Naive thymus-derived CD8-positive, alpha-beta T cell (primary cell): ENCODE measurements at regions not wholly inside any gene's neighbourhood (a gene's known extent, or its start where the extent isn't known, plus 50 kb on each side); places are given as distances from the start of the nearest gene placed in this dataset.
"Not testable (repeated sequence)": the region's sequence is repeated elsewhere in the genome, so short reads cannot be mapped to it uniquely, and the experiment has no call there.

Source experiments
- ATAC-seq, 2 donors: fragments of 150-1000 bp; cut with Tn5 transposase in 1 of 2; sonication (Bioruptor Pico), chemical (Tn5 transposase) in 1 of 2; 1 replicate in 1 of 2; 2 replicates in 1 of 2; pipeline ENCODE4 v1.10.0; 2021; ENCODE audit warnings: mild to moderate bottlenecking in 2 of 2, moderate library complexity in 2 of 2
- POLR2A ChIA-PET: fragments of 350-600 bp; sonication (Branson Sonifier 250); formaldehyde crosslinking; loops from one replicate; lab custom pipeline; 2021; ENCODE audit warnings: antibody characterized with exemption; lab: Charles Lee
- DNase-seq, 10 donors: peaks; one replicate each; pipeline versions ENCODE4 v3.0.0 to v3.0.0-alpha.2; 2020 to 2022
- H3K27ac Mint-ChIP-seq, 10 donors: one replicate each; pipeline ENCODE4 v1.8.0; 2020 to 2022; ENCODE audit warnings: mild to moderate bottlenecking in 10 of 10, mixed read lengths in 10 of 10, moderate library complexity in 4 of 10, inconsistent platforms in 1 of 10
- H3K27me3 Mint-ChIP-seq, 5 donors: one replicate each; pipeline ENCODE4 v1.8.0; 2021 to 2022; ENCODE audit warnings: mixed read lengths in 5 of 5
- H3K36me3 Mint-ChIP-seq, 3 donors: one replicate each; pipeline ENCODE4 v1.8.0; 2020 to 2022; ENCODE audit warnings: mixed read lengths in 3 of 3, mild to moderate bottlenecking in 2 of 3, inconsistent platforms in 1 of 3
- H3K4me1 Mint-ChIP-seq, 4 donors: one replicate each; pipeline ENCODE4 v1.8.0; 2021 to 2022; ENCODE audit warnings: mixed read lengths in 4 of 4
- H3K4me3 Mint-ChIP-seq, 10 donors: one replicate each; pipeline ENCODE4 v1.8.0; 2020 to 2022; ENCODE audit warnings: mild to moderate bottlenecking in 10 of 10, mixed read lengths in 10 of 10, moderate library complexity in 6 of 10, inconsistent platforms in 1 of 10
- H3K9me3 Mint-ChIP-seq, 9 donors: one replicate each; pipeline ENCODE4 v1.8.0; 2020 to 2022; ENCODE audit warnings: mixed read lengths in 9 of 9, mild to moderate bottlenecking in 3 of 9, inconsistent platforms in 1 of 9, moderate library complexity in 1 of 9

- H3K4me1 Mint-ChIP-seq = no peaks in the 10 kb centered on the region
- peaks cover 0 to 3% (median 0%) of the 10 kb centered on the region in 9 donors for H3K9me3 Mint-ChIP-seq
- no peak overlapping the region for H3K27ac Mint-ChIP-seq
- no peak overlapping the region for H3K4me3 Mint-ChIP-seq
- ATAC-seq (no peak), DNase-seq (peak in 1 of 10 donors; percentile 50)
- POLR2A ChIA-PET = no interaction called here
- H3K27me3 Mint-ChIP-seq = peaks cover 0 to 1% (median 0%) of the 10 kb centered on the region in 5 donors
- H3K36me3 Mint-ChIP-seq = no peaks in the 10 kb centered on the region
Measured at GRCh38 chr2:66185497-66186054, 249.3 kb upstream of the MEIS1 start.

GRCh38 chr2:66177128-66177796, 257.7 kb upstream of the MEIS1 start:
- H3K27me3 Mint-ChIP-seq, H3K27ac Mint-ChIP-seq, ATAC-seq, H3K4me3 Mint-ChIP-seq, POLR2A ChIA-PET, DNase-seq, H3K9me3 Mint-ChIP-seq, H3K36me3 Mint-ChIP-seq, H3K4me1 Mint-ChIP-seq: not testable (repeated sequence)

GRCh38 chr2:66174491-66174890, 260.4 kb upstream of the MEIS1 start:
- POLR2A ChIA-PET = no interaction called here
- H3K4me3 Mint-ChIP-seq = no peak overlapping the region
- no peak for DNase-seq
- H3K27ac Mint-ChIP-seq = no peak overlapping the region
- no peak for ATAC-seq
- no peaks in the 10 kb centered on the region for H3K4me1 Mint-ChIP-seq
- H3K27me3 Mint-ChIP-seq = no peaks in the 10 kb centered on the region
- no peaks in the 10 kb centered on the region for H3K36me3 Mint-ChIP-seq
- peaks cover 0 to 5% (median 0%) of the 10 kb centered on the region in 9 donors for H3K9me3 Mint-ChIP-seq

DNA sequence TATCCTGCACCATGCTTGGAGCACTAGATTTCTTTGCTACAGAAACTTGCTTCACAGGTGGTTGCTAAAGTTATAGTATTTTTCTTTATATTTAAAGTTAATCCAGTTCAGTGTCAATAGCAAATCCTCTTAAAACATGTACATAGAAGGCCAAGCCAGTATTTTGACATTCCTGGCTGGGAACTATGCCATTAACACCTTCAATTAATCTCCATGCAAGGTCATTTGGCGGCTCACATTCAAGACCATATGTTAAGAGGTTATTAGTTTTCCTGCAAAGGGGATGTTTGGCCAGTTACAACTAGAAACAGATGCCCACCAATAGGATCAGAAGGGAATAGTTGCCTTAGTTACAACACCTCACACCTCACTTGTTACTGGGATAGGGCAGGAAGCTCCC, 261.3 kb upstream of the MEIS1 start:
- POLR2A ChIA-PET = no interaction called here
- ATAC-seq = no peak
- no peaks in the 10 kb centered on the region for H3K27me3 Mint-ChIP-seq
- no peak overlapping the region for H3K4me3 Mint-ChIP-seq
- peaks cover 0 to 5% (median 0%) of the 10 kb centered on the region in 9 donors for H3K9me3 Mint-ChIP-seq
- no peak overlapping the region for H3K27ac Mint-ChIP-seq
- no peak for DNase-seq
- H3K36me3 Mint-ChIP-seq = no peaks in the 10 kb centered on the region
- no peaks in the 10 kb centered on the region for H3K4me1 Mint-ChIP-seq

DNA sequence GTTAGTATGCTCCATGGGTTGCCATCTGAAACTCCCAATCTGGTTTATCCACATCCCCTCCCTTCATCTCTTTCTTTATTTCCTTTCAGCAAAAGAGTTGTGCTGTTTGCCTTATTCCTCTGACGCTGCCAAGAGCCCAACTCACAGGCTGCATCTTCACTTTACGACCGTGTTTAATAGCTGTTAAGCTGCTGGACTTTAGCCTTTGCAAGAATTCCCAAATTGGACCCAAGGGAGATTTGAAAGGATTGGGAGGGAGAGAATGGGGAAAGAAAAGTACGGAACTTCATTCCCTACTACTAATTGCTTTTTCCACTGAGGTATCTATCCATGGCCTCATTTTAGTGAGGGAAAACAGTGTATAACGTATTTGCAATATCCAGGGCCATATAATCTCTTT, 263.4 kb upstream of the MEIS1 start:
- POLR2A ChIA-PET = no interaction called here
- no peaks in the 10 kb centered on the region for H3K4me1 Mint-ChIP-seq
- DNase-seq (no peak), ATAC-seq (no peak)
- no peak overlapping the region for H3K4me3 Mint-ChIP-seq
- no peak overlapping the region for H3K27ac Mint-ChIP-seq
- H3K27me3 Mint-ChIP-seq = peaks cover 0 to 4% (median 0%) of the 10 kb centered on the region in 5 donors
- H3K36me3 Mint-ChIP-seq = no peaks in the 10 kb centered on the region
- H3K9me3 Mint-ChIP-seq = peaks cover 0 to 7% (median 0%) of the 10 kb centered on the region in 9 donors

GRCh38 chr2:66170744-66171330, 264.1 kb upstream of the MEIS1 start:
- no peak overlapping the region for H3K4me3 Mint-ChIP-seq
- no peaks in the 10 kb centered on the region for H3K36me3 Mint-ChIP-seq
- peaks cover 0 to 7% (median 0%) of the 10 kb centered on the region in 9 donors for H3K9me3 Mint-ChIP-seq
- H3K4me1 Mint-ChIP-seq = no peaks in the 10 kb centered on the region
- DNase-seq (no peak), ATAC-seq (no peak)
- H3K27me3 Mint-ChIP-seq = peaks cover 0 to 4% (median 0%) of the 10 kb centered on the region in 5 donors
- POLR2A ChIA-PET = no interaction called here
- no peak overlapping the region for H3K27ac Mint-ChIP-seq

DNA sequence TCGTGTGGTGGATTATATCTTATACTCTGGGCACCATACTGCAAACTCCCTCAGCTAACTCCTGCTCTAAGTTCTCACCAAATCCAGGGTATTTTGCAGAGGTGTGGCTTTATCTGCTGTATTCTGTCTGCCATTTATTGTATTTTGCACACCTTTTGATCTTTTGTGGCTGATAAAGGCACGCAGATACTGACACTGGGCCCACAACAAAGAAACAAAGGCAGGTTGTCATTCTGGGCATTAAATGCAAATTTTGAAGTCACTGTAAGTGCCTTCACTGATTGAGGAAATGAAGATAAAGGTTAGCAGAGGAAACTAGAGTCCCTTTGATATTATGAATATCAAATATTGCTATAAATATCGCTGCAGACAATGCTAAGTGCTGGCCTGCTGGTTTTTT, 265.8 kb upstream of the MEIS1 start:
- ATAC-seq (no peak), DNase-seq (no peak)
- H3K9me3 Mint-ChIP-seq = peaks cover 0 to 18% (median 0%) of the 10 kb centered on the region in 9 donors
- no peaks in the 10 kb centered on the region for H3K4me1 Mint-ChIP-seq
- no peaks in the 10 kb centered on the region for H3K36me3 Mint-ChIP-seq
- POLR2A ChIA-PET = no interaction called here
- H3K4me3 Mint-ChIP-seq = no peak overlapping the region
- no peak overlapping the region for H3K27ac Mint-ChIP-seq
- H3K27me3 Mint-ChIP-seq = peaks cover 0 to 4% (median 0%) of the 10 kb centered on the region in 5 donors

DNA sequence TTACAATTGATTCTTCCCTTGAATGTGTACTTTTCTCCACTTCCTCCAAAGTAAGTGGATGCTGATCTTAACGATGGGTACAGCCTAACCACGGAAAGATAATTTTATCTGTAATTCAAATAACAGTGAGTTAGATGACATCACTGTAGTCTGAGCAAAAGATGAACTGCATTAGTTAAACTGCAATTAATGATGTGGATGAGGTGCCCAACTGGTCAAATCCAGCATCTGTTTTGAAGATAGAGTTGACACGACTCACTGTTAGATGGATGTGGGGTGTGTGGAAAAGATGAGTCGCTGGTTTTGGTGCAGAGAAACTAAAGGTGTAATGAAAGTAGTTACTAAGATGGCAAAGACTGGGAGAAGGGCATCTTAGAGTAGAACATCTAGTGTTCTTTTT, 270.5 kb upstream of the MEIS1 start:
- Mint-ChIP-seq H3K27ac (no peak overlapping the region), H3K4me1 (no peaks in the 10 kb centered on the region), H3K9me3 (peaks cover 0 to 24% (median 3%) of the 10 kb centered on the region in 9 donors), H3K27me3 (peaks cover 0 to 5% (median 0%) of the 10 kb centered on the region in 5 donors), H3K36me3 (no peaks in the 10 kb centered on the region), H3K4me3 (no peak overlapping the region)
- ATAC-seq (no peak), DNase-seq (no peak)
- POLR2A ChIA-PET = no interaction called here

DNA sequence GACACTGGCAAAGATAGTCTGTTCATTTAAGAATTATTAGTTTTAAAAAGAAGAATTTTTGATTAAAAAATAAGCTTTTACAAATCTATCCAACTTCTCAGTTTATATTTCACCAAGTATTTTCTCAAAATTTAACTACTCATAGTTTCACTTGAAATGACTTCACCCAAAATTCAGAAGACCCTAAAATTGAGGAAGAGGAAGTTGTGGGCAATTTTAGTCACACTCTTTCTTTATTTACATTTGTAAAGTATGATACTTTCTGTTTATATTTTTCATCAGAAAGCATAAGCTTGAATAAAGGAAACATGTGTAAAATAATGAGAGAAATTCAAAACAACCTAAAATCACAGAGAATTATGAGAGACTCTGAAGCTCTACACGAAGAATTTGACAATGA, 278.8 kb upstream of the MEIS1 start:
- no peak for ATAC-seq
- H3K27ac Mint-ChIP-seq = no peak overlapping the region
- H3K9me3 Mint-ChIP-seq = peaks cover 12 to 57% (median 31%) of the 10 kb centered on the region in 9 donors
- peaks cover 0 to 17% (median 0%) of the 10 kb centered on the region in 3 donors for H3K36me3 Mint-ChIP-seq
- H3K4me3 Mint-ChIP-seq = no peak overlapping the region
- no peaks in the 10 kb centered on the region for H3K4me1 Mint-ChIP-seq
- peaks cover 0 to 6% (median 0%) of the 10 kb centered on the region in 5 donors for H3K27me3 Mint-ChIP-seq
- POLR2A ChIA-PET = no interaction called here
- DNase-seq = no peak

- DNase-seq (no peak), ATAC-seq (no peak)
- Mint-ChIP-seq H3K36me3 (peaks cover 0 to 17% (median 0%) of the 10 kb centered on the region in 3 donors), H3K27ac (no peak overlapping the region), H3K27me3 (no peaks in the 10 kb centered on the region), H3K4me3 (no peak overlapping the region), H3K9me3 (peaks cover 12 to 49% (median 34%) of the 10 kb centered on the region in 9 donors), H3K4me1 (no peaks in the 10 kb centered on the region)
- POLR2A ChIA-PET = no interaction called here
Measured at GRCh38 chr2:66153941-66154340, 281.0 kb upstream of the MEIS1 start.

GRCh38 chr2:66145490-66145889, 289.4 kb upstream of the MEIS1 start:
- Mint-ChIP-seq H3K9me3 (peaks cover 0 to 22% (median 6%) of the 10 kb centered on the region in 9 donors), H3K4me3 (no peak overlapping the region), H3K36me3 (peaks cover 0 to 8% (median 0%) of the 10 kb centered on the region in 3 donors), H3K27me3 (no peaks in the 10 kb centered on the region), H3K27ac (no peak overlapping the region), H3K4me1 (no peaks in the 10 kb centered on the region)
- ATAC-seq = no peak
- POLR2A ChIA-PET = no interaction called here
- no peak for DNase-seq

GRCh38 chr2:66144324-66144723, 290.6 kb upstream of the MEIS1 start:
- H3K4me3 Mint-ChIP-seq, H3K27ac Mint-ChIP-seq, H3K36me3 Mint-ChIP-seq, DNase-seq, H3K4me1 Mint-ChIP-seq, H3K27me3 Mint-ChIP-seq, ATAC-seq, POLR2A ChIA-PET: not testable (repeated sequence)
- peaks cover 0 to 15% (median 3%) of the 10 kb centered on the region in 9 donors for H3K9me3 Mint-ChIP-seq

- peaks cover 0 to 5% (median 0%) of the 10 kb centered on the region in 3 donors for H3K36me3 Mint-ChIP-seq
- H3K27ac Mint-ChIP-seq = no peak overlapping the region
- H3K4me1 Mint-ChIP-seq = no peaks in the 10 kb centered on the region
- ATAC-seq = no peak
- no peak for DNase-seq
- no peak overlapping the region for H3K4me3 Mint-ChIP-seq
- POLR2A ChIA-PET = no interaction called here
- H3K9me3 Mint-ChIP-seq = peaks cover 0 to 21% (median 6%) of the 10 kb centered on the region in 9 donors
- H3K27me3 Mint-ChIP-seq = peaks cover 0 to 5% (median 0%) of the 10 kb centered on the region in 5 donors
Measured at GRCh38 chr2:66137606-66138130, 297.3 kb upstream of the MEIS1 start.
